Astrocyte (in vitro differentiated cells and primary cell): ENCODE measurements at regions not wholly inside any gene's neighbourhood (a gene's known extent, or its start where the extent isn't known, plus 50 kb on each side); places are given as distances from the start of the nearest gene placed in this dataset.

Experiments
- DNase-seq: peaks from one replicate; pipeline ENCODE4 v3.0.0-alpha.2; 2010; ENCODE audit warnings: low read depth
- FAIRE-seq: peaks from 2 replicates; lab custom pipeline; 2011; peaks lifted over from hg19 to GRCh38; lab: Jason Lieb, UNC
- H2AFZ ChIP-seq: 2 replicates; pipeline ENCODE4 v1.6.0; 2012; ENCODE audit warnings: low read depth, low read length, inconsistent platforms
- H3K27ac ChIP-seq: 2 replicates; pipeline ENCODE4 v1.5.1; 2011; ENCODE audit warnings: low read depth, low read length, inconsistent platforms
- H3K27me3 ChIP-seq: 2 replicates; pipeline ENCODE4 v1.6.0; 2011; ENCODE audit warnings: low read length, inconsistent platforms; ENCODE audit not compliant: insufficient read depth
- H3K36me3 ChIP-seq: 2 replicates; pipeline ENCODE4 v1.5.1; 2011; ENCODE audit warnings: low read length, inconsistent platforms; ENCODE audit not compliant: insufficient read depth
- H3K4me1 ChIP-seq: 2 replicates; pipeline ENCODE4 v1.5.1; 2011; ENCODE audit warnings: low read length, inconsistent platforms; ENCODE audit not compliant: insufficient read depth
- H3K4me2 ChIP-seq: 2 replicates; pipeline ENCODE4 v1.6.0; 2012; ENCODE audit warnings: low read length, inconsistent platforms
- H3K4me3 ChIP-seq: 2 replicates; pipeline ENCODE4 v1.5.1; 2011; ENCODE audit warnings: low read depth, mild to moderate bottlenecking, low read length, inconsistent platforms; ENCODE audit not compliant: insufficient read depth
- H3K79me2 ChIP-seq: 2 replicates; pipeline ENCODE4 v1.6.0; 2012; ENCODE audit warnings: mild to moderate bottlenecking, low read length, inconsistent platforms; ENCODE audit not compliant: insufficient read depth
- H3K9ac ChIP-seq: 2 replicates; pipeline ENCODE4 v1.6.0; 2012; ENCODE audit warnings: mild to moderate bottlenecking, low read length, inconsistent platforms
- H3K9me3 ChIP-seq: 2 replicates; pipeline ENCODE4 v1.5.1; 2012; ENCODE audit warnings: low read depth, mild to moderate bottlenecking, low read length, inconsistent platforms; ENCODE audit not compliant: insufficient read depth
- H4K20me1 ChIP-seq: 2 replicates; pipeline ENCODE4 v1.6.0; 2012; ENCODE audit warnings: low read length, inconsistent platforms; ENCODE audit not compliant: insufficient read depth
- H3K27ac Mint-ChIP-seq: one replicate; pipeline ENCODE4 v1.8.0; 2021; ENCODE audit warnings: mild to moderate bottlenecking, mixed read lengths; ENCODE audit not compliant: unreplicated experiment
- H3K27me3 Mint-ChIP-seq: one replicate; pipeline ENCODE4 v1.8.0; 2021; ENCODE audit warnings: low read depth, mixed read lengths; ENCODE audit not compliant: unreplicated experiment
- H3K36me3 Mint-ChIP-seq: one replicate; pipeline ENCODE4 v1.8.0; 2021; ENCODE audit warnings: low read depth, mixed read lengths; ENCODE audit not compliant: unreplicated experiment
- H3K4me1 Mint-ChIP-seq: one replicate; pipeline ENCODE4 v1.8.0; 2021; ENCODE audit warnings: low read depth, mixed read lengths; ENCODE audit not compliant: unreplicated experiment
- H3K4me3 Mint-ChIP-seq: one replicate; pipeline ENCODE4 v1.8.0; 2021; ENCODE audit warnings: mild to moderate bottlenecking, moderate library complexity, mixed read lengths; ENCODE audit not compliant: unreplicated experiment
- H3K9me3 Mint-ChIP-seq: one replicate; pipeline ENCODE4 v1.8.0; 2021; ENCODE audit warnings: mild to moderate bottlenecking, mixed read lengths; ENCODE audit not compliant: unreplicated experiment
- CTCF ChIP-seq: IDR thresholded peaks from 2 replicates; pipeline ENCODE4 v1.5.1; 2011; ENCODE audit warnings: low read depth, mild to moderate bottlenecking, inconsistent platforms, low read length, moderate library complexity; ENCODE audit not compliant: insufficient read depth
- EZH2 ChIP-seq: IDR thresholded peaks from 2 replicates; pipeline ENCODE4 v1.6.1; 2012; ENCODE audit warnings: mild to moderate bottlenecking, low read length, inconsistent platforms; ENCODE audit not compliant: insufficient read depth

- H3K4me2 ChIP-seq, result no peak overlapping the region
- FAIRE-seq (no peak), DNase-seq (no peak)
- H3K27ac Mint-ChIP-seq, result no peak overlapping the region
- no peaks in the 10 kb centered on the region for H3K9me3 Mint-ChIP-seq
- H3K27me3 ChIP-seq, result no peaks in the 10 kb centered on the region
- no peaks in the 10 kb centered on the region for H4K20me1 ChIP-seq
- no peak overlapping the region for H2AFZ ChIP-seq
- no peaks in the 10 kb centered on the region for H3K27me3 Mint-ChIP-seq
- H3K9me3 ChIP-seq, result no peaks in the 10 kb centered on the region
- H3K4me1 Mint-ChIP-seq, result peaks cover 16% of the 10 kb centered on the region
- H3K27ac ChIP-seq, result no peak overlapping the region
- no peak overlapping the region for H3K9ac ChIP-seq
- no peaks in the 10 kb centered on the region for H3K79me2 ChIP-seq
- no peaks in the 10 kb centered on the region for H3K36me3 Mint-ChIP-seq
- no peaks in the 10 kb centered on the region for H3K36me3 ChIP-seq
- H3K4me3 Mint-ChIP-seq, result no peak overlapping the region
- H3K4me1 ChIP-seq, result no peaks in the 10 kb centered on the region
- no peak overlapping the region for H3K4me3 ChIP-seq
- TF ChIP-seq CTCF (no peak), EZH2 (no peak)
Measured at GRCh38 chr9:82406456-82407085, 418.0 kb downstream of the SPATA31D1 start.

- Mint-ChIP-seq H3K27ac (no peak overlapping the region), H3K27me3 (no peaks in the 10 kb centered on the region), H3K4me1 (peaks cover 15% of the 10 kb centered on the region), H3K36me3 (no peaks in the 10 kb centered on the region), H3K4me3 (no peak overlapping the region), H3K9me3 (peaks cover 2% of the 10 kb centered on the region)
- DNase-seq (peak; percentile 43), FAIRE-seq (no peak)
- Histone ChIP-seq H3K27me3 (no peaks in the 10 kb centered on the region), H3K4me2 (no peak overlapping the region), H2AFZ (no peak overlapping the region), H3K4me3 (no peak overlapping the region), H3K9ac (no peak overlapping the region), H3K27ac (no peak overlapping the region), H3K4me1 (no peaks in the 10 kb centered on the region), H3K36me3 (no peaks in the 10 kb centered on the region), H3K9me3 (no peaks in the 10 kb centered on the region), H3K79me2 (no peaks in the 10 kb centered on the region), H4K20me1 (no peaks in the 10 kb centered on the region)
- TF ChIP-seq EZH2 (no peak), CTCF (no peak)
Measured at GRCh38 chr9:82410306-82410705, 421.7 kb downstream of the SPATA31D1 start.

- Histone ChIP-seq H3K36me3 (no peaks in the 10 kb centered on the region), H3K4me1 (no peaks in the 10 kb centered on the region), H3K27ac (no peak overlapping the region), H2AFZ (no peak overlapping the region), H3K4me3 (no peak overlapping the region), H3K9me3 (no peaks in the 10 kb centered on the region), H3K79me2 (no peaks in the 10 kb centered on the region), H3K27me3 (no peaks in the 10 kb centered on the region), H3K9ac (no peak overlapping the region), H3K4me2 (no peak overlapping the region), H4K20me1 (no peaks in the 10 kb centered on the region)
- Mint-ChIP-seq H3K4me3 (no peak overlapping the region), H3K4me1 (peaks cover 15% of the 10 kb centered on the region), H3K9me3 (peaks cover 2% of the 10 kb centered on the region), H3K27me3 (no peaks in the 10 kb centered on the region), H3K27ac (no peak overlapping the region), H3K36me3 (no peaks in the 10 kb centered on the region)
- FAIRE-seq (no peak), DNase-seq (no peak)
- TF ChIP-seq CTCF (no peak), EZH2 (no peak)
Measured at GRCh38 chr9:82410866-82411265, 422.3 kb downstream of the SPATA31D1 start.
